HG03135 (cell line): ENCODE measurements at regions not wholly inside any gene's neighbourhood (a gene's known extent, or its start where the extent isn't known, plus 50 kb on each side); places are given as distances from the start of the nearest gene placed in this dataset.
"Not testable (repeated sequence)": the region's sequence is repeated elsewhere in the genome, so short reads cannot be mapped to it uniquely, and the experiment has no call there.

Source experiments
- ATAC-seq: cut with Tn5 transposase; IDR thresholded peaks from one replicate; pipeline ENCODE4 v1.9.1; 2021; ENCODE audit warnings: mild to moderate bottlenecking, moderate library complexity; ENCODE audit not compliant: unreplicated experiment

- ATAC-seq = no peak
Measured at GRCh38 chr15:69552057-69552815, 99.6 kb downstream of the RPLP1 start.

- ATAC-seq = no peak
Measured at GRCh38 chr15:69553686-69554085, 101.1 kb downstream of the RPLP1 start.

GRCh38 chr15:69554279-69554961, 101.8 kb downstream of the RPLP1 start:
- no peak for ATAC-seq

- ATAC-seq = no peak
Measured at GRCh38 chr15:69555080-69555479, 102.5 kb downstream of the RPLP1 start.

GRCh38 chr15:69556344-69556743, 103.7 kb downstream of the RPLP1 start:
- no peak for ATAC-seq

- ATAC-seq = no peak
Measured at GRCh38 chr15:69557020-69557706, 104.5 kb downstream of the RPLP1 start.

GRCh38 chr15:69557707-69558409, 105.2 kb downstream of the RPLP1 start:
- ATAC-seq = no peak

- no peak for ATAC-seq
Measured at GRCh38 chr15:69559440-69560190, 107.0 kb downstream of the RPLP1 start.

GRCh38 chr15:69561071-69561784, 108.6 kb downstream of the RPLP1 start:
- ATAC-seq = no peak

- no peak for ATAC-seq
Measured at GRCh38 chr15:69562116-69562515, 109.5 kb downstream of the RPLP1 start.

GRCh38 chr15:69562564-69562963, 109.9 kb downstream of the RPLP1 start:
- ATAC-seq = no peak

- no peak for ATAC-seq
Measured at GRCh38 chr15:69565066-69565655, 112.5 kb downstream of the RPLP1 start.

GRCh38 chr15:69567238-69567760, 114.7 kb downstream of the RPLP1 start:
- ATAC-seq = not testable (repeated sequence)

GRCh38 chr15:69568173-69569009, 115.8 kb downstream of the RPLP1 start:
- ATAC-seq = no peak

- ATAC-seq = no peak
Measured at GRCh38 chr15:69570454-69570853, 117.8 kb downstream of the RPLP1 start.

GRCh38 chr15:69570997-69571396, 118.4 kb downstream of the RPLP1 start:
- no peak for ATAC-seq

GRCh38 chr15:69573278-69573677, 120.7 kb downstream of the RPLP1 start:
- ATAC-seq = not testable (repeated sequence)

GRCh38 chr15:69573815-69574475, 121.3 kb downstream of the RPLP1 start:
- ATAC-seq = no peak
